ENCODE measurements at regions not wholly inside any gene's neighbourhood (a gene's known extent, or its start where the extent isn't known, plus 50 kb on each side); places are given as distances from the start of the nearest gene placed in this dataset.

DNA sequence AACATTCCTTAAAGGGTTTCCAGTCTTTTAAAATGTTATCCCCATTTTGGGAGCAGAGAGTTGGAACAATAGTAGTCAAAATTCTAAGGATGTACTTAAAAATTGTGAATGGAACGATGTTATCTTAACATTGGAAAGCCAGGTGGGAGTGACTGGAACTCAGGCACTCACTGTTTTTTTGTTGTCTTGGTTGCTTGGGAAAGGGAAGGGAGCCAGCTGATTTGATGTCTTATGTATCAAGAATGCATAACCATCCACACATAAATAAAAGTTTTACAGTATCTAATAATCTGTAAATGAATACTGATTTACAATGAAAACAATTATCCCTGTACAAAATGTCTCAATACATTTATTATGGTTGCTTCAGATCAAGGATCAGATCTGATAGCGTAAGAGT is 88.7 kb downstream of the SLC10A2 start:
- TF ChIP-seq, protein P1, sequence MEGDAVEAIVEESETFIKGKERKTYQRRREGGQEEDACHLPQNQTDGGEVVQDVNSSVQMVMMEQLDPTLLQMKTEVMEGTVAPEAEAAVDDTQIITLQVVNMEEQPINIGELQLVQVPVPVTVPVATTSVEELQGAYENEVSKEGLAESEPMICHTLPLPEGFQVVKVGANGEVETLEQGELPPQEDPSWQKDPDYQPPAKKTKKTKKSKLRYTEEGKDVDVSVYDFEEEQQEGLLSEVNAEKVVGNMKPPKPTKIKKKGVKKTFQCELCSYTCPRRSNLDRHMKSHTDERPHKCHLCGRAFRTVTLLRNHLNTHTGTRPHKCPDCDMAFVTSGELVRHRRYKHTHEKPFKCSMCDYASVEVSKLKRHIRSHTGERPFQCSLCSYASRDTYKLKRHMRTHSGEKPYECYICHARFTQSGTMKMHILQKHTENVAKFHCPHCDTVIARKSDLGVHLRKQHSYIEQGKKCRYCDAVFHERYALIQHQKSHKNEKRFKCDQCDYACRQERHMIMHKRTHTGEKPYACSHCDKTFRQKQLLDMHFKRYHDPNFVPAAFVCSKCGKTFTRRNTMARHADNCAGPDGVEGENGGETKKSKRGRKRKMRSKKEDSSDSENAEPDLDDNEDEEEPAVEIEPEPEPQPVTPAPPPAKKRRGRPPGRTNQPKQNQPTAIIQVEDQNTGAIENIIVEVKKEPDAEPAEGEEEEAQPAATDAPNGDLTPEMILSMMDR (IDR thresholded peaks at IDR 0.05) = no peak
- TF ChIP-seq POLR2A (IDR thresholded peaks at IDR 0.05) (no peak), EP300 (IDR thresholded peaks at IDR 0.05) (no peak)
